WTC11 (cell line): ENCODE measurements at regions not wholly inside any gene's neighbourhood (a gene's known extent, or its start where the extent isn't known, plus 50 kb on each side); places are given as distances from the start of the nearest gene placed in this dataset.

Source experiments
- ATF1 ChIP-seq: sonication (generic); formaldehyde crosslinking; IDR thresholded peaks from 2 replicates; pipeline ENCODE4 v1.8.1; 2023; ENCODE audit warnings: mild to moderate bottlenecking, moderate library complexity, missing genetic modification reagents
- CTCF ChIP-seq: fragments of 200-600 bp; IDR thresholded peaks from 2 replicates; pipeline ENCODE4 v1.8.0; 2022; ENCODE audit warnings: antibody characterized with exemption
- HMGXB4 ChIP-seq: sonication (generic); formaldehyde crosslinking; IDR thresholded peaks from 2 replicates; pipeline ENCODE4 v1.8.1; 2023; ENCODE audit warnings: mild to moderate bottlenecking, moderate library complexity, missing genetic modification reagents
- JUN ChIP-seq: sonication (generic); formaldehyde crosslinking; IDR thresholded peaks from 2 replicates; pipeline ENCODE4 v1.8.0; 2023; ENCODE audit warnings: mild to moderate bottlenecking, missing genetic modification reagents
- MAX ChIP-seq: sonication (generic); formaldehyde crosslinking; IDR thresholded peaks from 2 replicates; pipeline ENCODE4 v1.8.0; 2022; ENCODE audit warnings: mild to moderate bottlenecking, missing genetic modification reagents
- MXD4 ChIP-seq: fragments of 250-450 bp; sonication (Bioruptor Pico); IDR thresholded peaks from 2 replicates; pipeline ENCODE4 v1.8.0; 2021; ENCODE audit warnings: mild to moderate bottlenecking, moderate library complexity, borderline replicate concordance
- NR2C2 ChIP-seq: sonication (generic); formaldehyde crosslinking; IDR thresholded peaks from 2 replicates; pipeline ENCODE4 v1.8.0; 2022; ENCODE audit warnings: mild to moderate bottlenecking, missing genetic modification reagents
- TCF7 ChIP-seq: sonication (generic); formaldehyde crosslinking; IDR thresholded peaks from 2 replicates; pipeline ENCODE4 v1.8.0; 2022; ENCODE audit warnings: mild to moderate bottlenecking, low read depth, missing genetic modification reagents, moderate library complexity
- ZNF317 ChIP-seq: sonication (generic); formaldehyde crosslinking; IDR thresholded peaks from 2 replicates; pipeline ENCODE4 v1.8.1; 2023; ENCODE audit warnings: low read depth, mild to moderate bottlenecking, moderate library complexity, missing genetic modification reagents, borderline replicate concordance
- TF ChIP-seq, protein P1 (sequence below): sonication (generic); formaldehyde crosslinking; IDR thresholded peaks from 2 replicates; pipeline ENCODE4 v1.8.1; 2022; ENCODE audit warnings: mild to moderate bottlenecking, moderate library complexity, missing genetic modification reagents
- TF ChIP-seq, protein P2 (sequence below): sonication (generic); formaldehyde crosslinking; IDR thresholded peaks from 2 replicates; pipeline ENCODE4 v1.8.1; 2023; ENCODE audit warnings: mild to moderate bottlenecking, missing genetic modification reagents, borderline replicate concordance

DNA sequence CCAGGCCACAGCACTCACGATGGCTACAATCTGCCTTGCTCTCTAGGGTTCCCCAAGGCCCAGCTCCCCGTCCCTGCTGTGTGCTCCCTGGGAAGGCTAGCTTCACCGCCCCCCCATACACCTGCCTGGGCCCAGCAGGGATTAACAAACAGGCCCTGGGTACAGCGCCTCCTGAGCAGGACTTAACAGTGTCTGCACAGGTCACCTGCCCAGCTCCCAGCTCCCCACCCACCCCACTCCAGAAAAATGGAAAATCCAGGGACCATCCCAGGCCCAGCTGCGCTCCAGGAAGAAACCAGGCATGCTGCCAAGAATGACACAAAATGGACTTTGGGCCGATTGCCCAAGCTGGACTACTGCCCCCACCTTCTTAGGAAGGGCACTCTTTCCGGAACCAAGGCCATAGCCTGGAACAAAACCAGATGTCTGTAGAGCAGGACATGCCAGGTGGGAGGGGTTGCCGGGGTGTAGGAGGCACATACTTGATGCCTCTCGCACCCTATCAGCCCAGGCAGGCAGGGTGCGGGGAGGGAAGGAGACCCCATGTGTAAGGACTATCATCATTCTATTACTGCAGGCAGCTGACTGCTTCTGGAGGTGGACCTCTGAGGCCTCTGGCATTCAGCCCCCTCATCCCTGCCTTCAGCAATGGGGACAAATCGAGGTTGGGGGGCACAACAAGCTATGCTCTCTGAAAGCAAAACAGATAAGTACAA, 104.9 kb downstream of the SNX5 start:
- TF ChIP-seq CTCF (no peak), MXD4 (no peak), JUN (CRISPR knock-in tag) (no peak), HMGXB4 (CRISPR knock-in tag) (no peak), NR2C2 (no peak), TCF7 (CRISPR knock-in tag) (no peak), ZNF317 (no peak), ATF1 (CRISPR knock-in tag) (no peak), MAX (CRISPR knock-in tag) (no peak)
- TF ChIP-seq, protein P1, sequence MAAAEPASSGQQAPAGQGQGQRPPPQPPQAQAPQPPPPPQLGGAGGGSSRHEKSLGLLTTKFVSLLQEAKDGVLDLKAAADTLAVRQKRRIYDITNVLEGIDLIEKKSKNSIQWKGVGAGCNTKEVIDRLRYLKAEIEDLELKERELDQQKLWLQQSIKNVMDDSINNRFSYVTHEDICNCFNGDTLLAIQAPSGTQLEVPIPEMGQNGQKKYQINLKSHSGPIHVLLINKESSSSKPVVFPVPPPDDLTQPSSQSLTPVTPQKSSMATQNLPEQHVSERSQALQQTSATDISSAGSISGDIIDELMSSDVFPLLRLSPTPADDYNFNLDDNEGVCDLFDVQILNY (CRISPR knock-in tag) = no peak
- TF ChIP-seq, protein P2, sequence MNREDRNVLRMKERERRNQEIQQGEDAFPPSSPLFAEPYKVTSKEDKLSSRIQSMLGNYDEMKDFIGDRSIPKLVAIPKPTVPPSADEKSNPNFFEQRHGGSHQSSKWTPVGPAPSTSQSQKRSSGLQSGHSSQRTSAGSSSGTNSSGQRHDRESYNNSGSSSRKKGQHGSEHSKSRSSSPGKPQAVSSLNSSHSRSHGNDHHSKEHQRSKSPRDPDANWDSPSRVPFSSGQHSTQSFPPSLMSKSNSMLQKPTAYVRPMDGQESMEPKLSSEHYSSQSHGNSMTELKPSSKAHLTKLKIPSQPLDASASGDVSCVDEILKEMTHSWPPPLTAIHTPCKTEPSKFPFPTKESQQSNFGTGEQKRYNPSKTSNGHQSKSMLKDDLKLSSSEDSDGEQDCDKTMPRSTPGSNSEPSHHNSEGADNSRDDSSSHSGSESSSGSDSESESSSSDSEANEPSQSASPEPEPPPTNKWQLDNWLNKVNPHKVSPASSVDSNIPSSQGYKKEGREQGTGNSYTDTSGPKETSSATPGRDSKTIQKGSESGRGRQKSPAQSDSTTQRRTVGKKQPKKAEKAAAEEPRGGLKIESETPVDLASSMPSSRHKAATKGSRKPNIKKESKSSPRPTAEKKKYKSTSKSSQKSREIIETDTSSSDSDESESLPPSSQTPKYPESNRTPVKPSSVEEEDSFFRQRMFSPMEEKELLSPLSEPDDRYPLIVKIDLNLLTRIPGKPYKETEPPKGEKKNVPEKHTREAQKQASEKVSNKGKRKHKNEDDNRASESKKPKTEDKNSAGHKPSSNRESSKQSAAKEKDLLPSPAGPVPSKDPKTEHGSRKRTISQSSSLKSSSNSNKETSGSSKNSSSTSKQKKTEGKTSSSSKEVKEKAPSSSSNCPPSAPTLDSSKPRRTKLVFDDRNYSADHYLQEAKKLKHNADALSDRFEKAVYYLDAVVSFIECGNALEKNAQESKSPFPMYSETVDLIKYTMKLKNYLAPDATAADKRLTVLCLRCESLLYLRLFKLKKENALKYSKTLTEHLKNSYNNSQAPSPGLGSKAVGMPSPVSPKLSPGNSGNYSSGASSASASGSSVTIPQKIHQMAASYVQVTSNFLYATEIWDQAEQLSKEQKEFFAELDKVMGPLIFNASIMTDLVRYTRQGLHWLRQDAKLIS = no peak
